HG03378 (cell line): ENCODE measurements at regions not wholly inside any gene's neighbourhood (a gene's known extent, or its start where the extent isn't known, plus 50 kb on each side); places are given as distances from the start of the nearest gene placed in this dataset.
"Not testable (repeated sequence)": the region's sequence is repeated elsewhere in the genome, so short reads cannot be mapped to it uniquely, and the experiment has no call there.

ENCODE experiments used
- ATAC-seq: cut with Tn5 transposase; IDR thresholded peaks from one replicate; pipeline ENCODE4 v1.9.1; 2021; ENCODE audit warnings: mild to moderate bottlenecking, moderate library complexity; ENCODE audit not compliant: unreplicated experiment

GRCh38 chr5:9815051-9815450, 184.9 kb upstream of the TAS2R1 start:
- no peak for ATAC-seq

GRCh38 chr5:9813305-9813704, 183.2 kb upstream of the TAS2R1 start:
- ATAC-seq = no peak

- ATAC-seq = not testable (repeated sequence)
Observed at GRCh38 chr5:9807366-9807765, 177.2 kb upstream of the TAS2R1 start.

- no peak for ATAC-seq
Observed at GRCh38 chr5:9801908-9802307, 171.8 kb upstream of the TAS2R1 start.

- no peak for ATAC-seq
Observed at GRCh38 chr5:9799606-9800005, 169.5 kb upstream of the TAS2R1 start.

GRCh38 chr5:9790276-9790675, 160.1 kb upstream of the TAS2R1 start:
- no peak for ATAC-seq

- ATAC-seq = no peak
Observed at GRCh38 chr5:9789777-9790176, 159.6 kb upstream of the TAS2R1 start.

- ATAC-seq = no peak
Observed at GRCh38 chr5:9787861-9788600, 157.9 kb upstream of the TAS2R1 start.

GRCh38 chr5:9786380-9787360, 156.5 kb upstream of the TAS2R1 start:
- no peak for ATAC-seq

GRCh38 chr5:9785751-9786150, 155.6 kb upstream of the TAS2R1 start:
- ATAC-seq = no peak

GRCh38 chr5:9784231-9784630, 154.1 kb upstream of the TAS2R1 start:
- no peak for ATAC-seq

GRCh38 chr5:9782826-9783560, 152.8 kb upstream of the TAS2R1 start:
- ATAC-seq = no peak

- ATAC-seq = no peak
Observed at GRCh38 chr5:9781890-9782289, 151.7 kb upstream of the TAS2R1 start.

GRCh38 chr5:9781275-9781674, 151.1 kb upstream of the TAS2R1 start:
- ATAC-seq = no peak

- no peak for ATAC-seq
Observed at GRCh38 chr5:9780501-9780900, 150.3 kb upstream of the TAS2R1 start.

- no peak for ATAC-seq
Observed at GRCh38 chr5:9776525-9776924, 146.4 kb upstream of the TAS2R1 start.

- no peak for ATAC-seq
Observed at GRCh38 chr5:9775339-9775738, 145.2 kb upstream of the TAS2R1 start.

GRCh38 chr5:9774472-9775079, 144.4 kb upstream of the TAS2R1 start:
- no peak for ATAC-seq

GRCh38 chr5:9771079-9771478, 140.9 kb upstream of the TAS2R1 start:
- no peak for ATAC-seq

- ATAC-seq = no peak
Observed at GRCh38 chr5:9766581-9766980, 136.4 kb upstream of the TAS2R1 start.
